G401.6 (cell line): ENCODE measurements at regions not wholly inside any gene's neighbourhood (a gene's known extent, or its start where the extent isn't known, plus 50 kb on each side); places are given as distances from the start of the nearest gene placed in this dataset.
"Not testable (repeated sequence)": the region's sequence is repeated elsewhere in the genome, so short reads cannot be mapped to it uniquely, and the experiment has no call there.

Experiments
- FAIRE-seq: peaks from 2 replicates; lab custom pipeline; 2012; peaks lifted over from hg19 to GRCh38; lab: Jason Lieb, UNC

- FAIRE-seq = no peak
These were observed 401.2 kb upstream of the RORB start for GRCh38 chr9:74095925-74096324.

GRCh38 chr9:74096420-74096819 is 400.7 kb upstream of the RORB start:
- no peak for FAIRE-seq

- no peak for FAIRE-seq
These were observed 397.1 kb upstream of the RORB start for GRCh38 chr9:74100042-74100441.

- FAIRE-seq = not testable (repeated sequence)
These were observed 395.0 kb upstream of the RORB start for GRCh38 chr9:74102148-74102547.

- no peak for FAIRE-seq
These were observed 394.4 kb upstream of the RORB start for GRCh38 chr9:74102702-74103101.

GRCh38 chr9:74107692-74108091 is 389.4 kb upstream of the RORB start:
- FAIRE-seq = no peak

- FAIRE-seq = no peak
These were observed 381.2 kb upstream of the RORB start for GRCh38 chr9:74115976-74116375.

- FAIRE-seq = no peak
These were observed 380.0 kb upstream of the RORB start for GRCh38 chr9:74117151-74117550.

- FAIRE-seq = no peak
These were observed 379.4 kb upstream of the RORB start for GRCh38 chr9:74117731-74118130.

GRCh38 chr9:74120061-74120460 is 377.1 kb upstream of the RORB start:
- no peak for FAIRE-seq

- no peak for FAIRE-seq
These were observed 376.7 kb upstream of the RORB start for GRCh38 chr9:74120470-74120869.

- FAIRE-seq = no peak
These were observed 374.9 kb upstream of the RORB start for GRCh38 chr9:74122216-74122615.

GRCh38 chr9:74122661-74123060 is 374.5 kb upstream of the RORB start:
- FAIRE-seq = no peak

- no peak for FAIRE-seq
These were observed 371.2 kb upstream of the RORB start for GRCh38 chr9:74125941-74126340.

GRCh38 chr9:74132986-74133385 is 364.1 kb upstream of the RORB start:
- FAIRE-seq = no peak

- FAIRE-seq = no peak
These were observed 363.2 kb upstream of the RORB start for GRCh38 chr9:74133921-74134320.

GRCh38 chr9:74138182-74138581 is 359.0 kb upstream of the RORB start:
- FAIRE-seq = no peak

- FAIRE-seq = no peak
These were observed 357.0 kb upstream of the RORB start for GRCh38 chr9:74140141-74140540.

- FAIRE-seq = no peak
These were observed 349.2 kb upstream of the RORB start for GRCh38 chr9:74147906-74148305.

- FAIRE-seq = no peak
These were observed 324.3 kb upstream of the RORB start for GRCh38 chr9:74172874-74173273.

- no peak for FAIRE-seq
These were observed 323.9 kb upstream of the RORB start for GRCh38 chr9:74173284-74173683.

- not testable (repeated sequence) for FAIRE-seq
These were observed 299.4 kb upstream of the RORB start for GRCh38 chr9:74197771-74198170.

GRCh38 chr9:74205056-74205455 is 292.1 kb upstream of the RORB start:
- no peak for FAIRE-seq

GRCh38 chr9:74218385-74219063 is 278.6 kb upstream of the RORB start:
- no peak for FAIRE-seq

- no peak for FAIRE-seq
These were observed 276.8 kb upstream of the RORB start for GRCh38 chr9:74220327-74220726.
